T-cell (primary cell): ENCODE measurements at regions not wholly inside any gene's neighbourhood (a gene's known extent, or its start where the extent isn't known, plus 50 kb on each side); places are given as distances from the start of the nearest gene placed in this dataset.
"Not testable (repeated sequence)": the region's sequence is repeated elsewhere in the genome, so short reads cannot be mapped to it uniquely, and the experiment has no call there.

ENCODE experiments used
- ATAC-seq, 4 experiments: fragments of 200-7000 bp in 3 of 4; fragments of 150-1000 bp in 1 of 4; cut with Tn5 transposase; replicated peaks in 1 of 4; 1 replicate in 3 of 4; 2 replicates in 1 of 4; pipeline ENCODE4 v1.10.0; 2021; ENCODE audit warnings: moderate library complexity in 3 of 4, mild to moderate bottlenecking in 2 of 4, moderate number of reproducible peaks in 1 of 4
- CTCF ChIA-PET, 2 donors: fragments of 300-600 bp; sonication (Branson Sonifier 250); formaldehyde crosslinking; loops; one replicate each; lab custom pipeline; 2022; ENCODE audit warnings: antibody characterized with exemption in 2 of 2; lab: Charles Lee
- POLR2A ChIA-PET, 2 donors: fragments of 300-600 bp; sonication (Branson Sonifier 250); formaldehyde crosslinking; loops; one replicate each; lab custom pipeline; 2022; ENCODE audit warnings: antibody characterized with exemption in 2 of 2; lab: Charles Lee
- DNase-seq, 35 experiments: peaks; one replicate each; pipeline versions ENCODE4 v3.0.0 to v3.0.0-alpha.2; 2013 to 2023
- H3K27ac ChIP-seq: one replicate; pipeline ENCODE4 v1.5.1; 2013; ENCODE audit warnings: low read length
- H3K27me3 ChIP-seq, 2 experiments: replicated peaks in 1 of 2; 1 replicate in 1 of 2; 2 replicates in 1 of 2; pipeline versions ENCODE4 v1.6.1 to v1.7.0; 2013; ENCODE audit warnings: low read length in 1 of 2, mixed read lengths in 1 of 2; ENCODE audit not compliant: control insufficient read depth in 2 of 2, insufficient read depth in 2 of 2; ENCODE audit errors: extremely low read depth in 1 of 2
- H3K36me3 ChIP-seq, 2 donors: 1 replicate in 1 of 2; 2 replicates in 1 of 2; pipeline versions ENCODE4 v1.6.1 to v1.7.0; 2013; ENCODE audit warnings: low read length in 1 of 2; ENCODE audit not compliant: control insufficient read depth in 2 of 2, insufficient read depth in 1 of 2; ENCODE audit errors: extremely low read depth in 1 of 2
- H3K4me1 ChIP-seq, 2 experiments: 1 replicate in 1 of 2; 2 replicates in 1 of 2; pipeline versions ENCODE4 v1.6.1 to v1.7.0; 2013; ENCODE audit warnings: low read length in 2 of 2, mixed read lengths in 1 of 2; ENCODE audit not compliant: insufficient read depth in 2 of 2, control insufficient read depth in 1 of 2; ENCODE audit errors: extremely low read depth in 1 of 2
- H3K4me3 ChIP-seq, 2 donors: 1 replicate in 1 of 2; 2 replicates in 1 of 2; pipeline versions ENCODE4 v1.5.1 to v1.7.0; 2013; ENCODE audit warnings: mild to moderate bottlenecking in 2 of 2, low read length in 1 of 2, moderate library complexity in 1 of 2; ENCODE audit not compliant: control insufficient read depth in 1 of 2; ENCODE audit errors: extremely low read depth in 1 of 2
- H3K9me3 ChIP-seq: 2 replicates; pipeline ENCODE4 v1.7.0; 2013
- H3K27ac Mint-ChIP-seq, 2 donors: one replicate each; pipeline ENCODE4 v1.8.0; 2020 to 2021; ENCODE audit warnings: mild to moderate bottlenecking in 2 of 2, mixed read lengths in 2 of 2
- H3K27me3 Mint-ChIP-seq, 2 donors: one replicate each; pipeline ENCODE4 v1.8.0; 2021 to 2022; ENCODE audit warnings: mixed read lengths in 2 of 2
- H3K36me3 Mint-ChIP-seq: one replicate; pipeline ENCODE4 v1.8.0; 2021; ENCODE audit warnings: mixed read lengths
- H3K4me1 Mint-ChIP-seq, 3 donors: one replicate each; pipeline ENCODE4 v1.8.0; 2020 to 2022; ENCODE audit warnings: mixed read lengths in 3 of 3, mild to moderate bottlenecking in 1 of 3
- H3K4me3 Mint-ChIP-seq, 3 donors: one replicate each; pipeline ENCODE4 v1.8.0; 2020 to 2022; ENCODE audit warnings: mild to moderate bottlenecking in 3 of 3, mixed read lengths in 3 of 3, moderate library complexity in 3 of 3
- H3K9me3 Mint-ChIP-seq, 3 donors: one replicate each; pipeline ENCODE4 v1.8.0; 2020 to 2022; ENCODE audit warnings: mixed read lengths in 3 of 3
- WGBS: methylation state at CpG from one replicate; pipeline ENCODE4 v1.1.5; 2013; ENCODE audit warnings: missing lambda C conversion rate; ENCODE audit not compliant: insufficient coverage; 5-methylcytosine and 5-hydroxymethylcytosine counted together

DNA sequence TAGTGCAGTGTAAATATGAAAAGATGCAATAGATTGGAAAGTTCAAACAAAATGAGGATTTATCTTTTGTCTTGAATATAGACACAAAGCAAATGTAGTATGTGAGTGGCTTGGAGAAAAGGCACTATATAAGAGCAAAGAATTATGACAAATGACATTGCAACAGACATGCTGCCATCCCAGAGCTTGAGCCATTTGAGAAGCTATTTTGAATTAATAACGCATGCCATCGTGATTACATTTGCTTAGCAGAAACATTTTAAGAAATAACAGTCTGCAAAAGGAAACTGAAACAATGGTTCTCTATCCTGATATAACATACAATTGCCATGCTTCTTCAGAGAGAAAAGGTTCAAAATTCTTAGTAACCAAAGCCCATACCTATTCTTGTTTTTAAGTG lies 677.1 kb downstream of the ZEB2 start:
- no peaks in the 10 kb centered on the region for H3K4me1 ChIP-seq
- H3K4me3 ChIP-seq = no peak overlapping the region
- H3K9me3 ChIP-seq = no peaks in the 10 kb centered on the region
- Mint-ChIP-seq H3K27me3 (peaks cover 21 to 23% of the 10 kb centered on the region in 2 donors), H3K4me1 (no peaks in the 10 kb centered on the region), H3K4me3 (no peak overlapping the region), H3K27ac (no peak overlapping the region), H3K36me3 (no peaks in the 10 kb centered on the region), H3K9me3 (no peaks in the 10 kb centered on the region)
- H3K27me3 ChIP-seq = peaks cover 0 to 3% of the 10 kb centered on the region in 2 experiments
- ATAC-seq = no peak
- ChIA-PET POLR2A (no interaction called here), CTCF (no interaction called here)
- no peak overlapping the region for H3K27ac ChIP-seq
- no peaks in the 10 kb centered on the region for H3K36me3 ChIP-seq
- no peak for DNase-seq
- WGBS = no CpG with 5 or more reads among the region's 2 CpGs

DNA sequence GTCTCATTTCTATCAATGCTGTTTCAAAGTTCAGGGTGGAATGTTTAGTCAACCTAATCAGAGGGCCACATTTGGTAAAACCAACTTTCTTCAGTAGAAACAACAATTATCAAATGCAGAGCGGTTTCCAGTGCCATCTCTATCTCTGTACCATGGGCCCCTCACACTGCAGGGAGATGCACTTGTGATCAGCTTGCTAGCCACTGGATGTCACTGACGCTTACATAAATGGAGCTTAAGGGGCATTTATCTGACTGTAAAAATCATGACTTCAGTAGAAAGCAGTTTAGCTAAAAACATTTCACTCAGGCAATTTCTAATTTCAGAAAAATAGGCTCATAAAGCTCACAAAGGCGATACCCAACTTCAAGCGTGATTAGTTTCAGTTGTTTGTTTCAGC lies 678.0 kb downstream of the ZEB2 start:
- CTCF ChIA-PET = no interaction called here
- Mint-ChIP-seq H3K27me3 (peaks cover 18 to 22% of the 10 kb centered on the region in 2 donors), H3K36me3 (no peaks in the 10 kb centered on the region), H3K4me3 (no peak overlapping the region), H3K9me3 (no peaks in the 10 kb centered on the region), H3K27ac (no peak overlapping the region), H3K4me1 (no peaks in the 10 kb centered on the region)
- Histone ChIP-seq H3K36me3 (no peaks in the 10 kb centered on the region), H3K27me3 (peaks cover 0 to 3% of the 10 kb centered on the region in 2 experiments), H3K9me3 (no peaks in the 10 kb centered on the region), H3K27ac (no peak overlapping the region), H3K4me1 (no peaks in the 10 kb centered on the region), H3K4me3 (no peak overlapping the region)
- no peak for ATAC-seq
- POLR2A ChIA-PET = no interaction called here
- no peak for DNase-seq
- WGBS = no CpG with 5 or more reads among the region's 4 CpGs

DNA sequence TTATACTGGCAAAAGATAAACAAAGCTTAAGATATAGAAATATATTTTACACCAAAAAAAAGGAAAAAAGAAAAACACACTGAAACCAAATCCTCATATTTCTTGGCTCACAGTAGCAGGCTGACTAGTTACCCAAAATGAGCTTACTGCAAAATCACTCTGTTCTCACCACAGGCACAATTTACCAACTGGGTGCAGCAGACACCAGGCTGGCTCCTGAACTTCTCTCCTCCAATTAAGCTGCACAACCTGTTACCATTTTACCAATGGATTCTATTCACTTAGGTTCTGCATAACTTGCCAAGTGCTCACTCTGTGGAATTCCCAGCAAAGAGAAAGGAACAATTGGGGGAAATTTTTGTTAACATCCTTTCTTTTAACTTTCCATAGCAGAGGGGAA lies 679.3 kb downstream of the ZEB2 start:
- Mint-ChIP-seq H3K4me3 (no peak overlapping the region), H3K27me3 (peaks cover 15 to 16% of the 10 kb centered on the region in 2 donors), H3K36me3 (no peaks in the 10 kb centered on the region), H3K9me3 (no peaks in the 10 kb centered on the region), H3K27ac (no peak overlapping the region), H3K4me1 (no peaks in the 10 kb centered on the region)
- DNase-seq = no peak
- Histone ChIP-seq H3K9me3 (no peaks in the 10 kb centered on the region), H3K27ac (no peak overlapping the region), H3K36me3 (no peaks in the 10 kb centered on the region), H3K27me3 (no peaks in the 10 kb centered on the region), H3K4me1 (no peaks in the 10 kb centered on the region), H3K4me3 (no peak overlapping the region)
- POLR2A ChIA-PET = no interaction called here
- CTCF ChIA-PET = interaction anchor here in 1 of 2 donors (1.0 kb wide), 1 partner anchor 9 kb away, joined by 4 read pairs; no protein-coding TSS in a partner anchor
- ATAC-seq = no peak

DNA sequence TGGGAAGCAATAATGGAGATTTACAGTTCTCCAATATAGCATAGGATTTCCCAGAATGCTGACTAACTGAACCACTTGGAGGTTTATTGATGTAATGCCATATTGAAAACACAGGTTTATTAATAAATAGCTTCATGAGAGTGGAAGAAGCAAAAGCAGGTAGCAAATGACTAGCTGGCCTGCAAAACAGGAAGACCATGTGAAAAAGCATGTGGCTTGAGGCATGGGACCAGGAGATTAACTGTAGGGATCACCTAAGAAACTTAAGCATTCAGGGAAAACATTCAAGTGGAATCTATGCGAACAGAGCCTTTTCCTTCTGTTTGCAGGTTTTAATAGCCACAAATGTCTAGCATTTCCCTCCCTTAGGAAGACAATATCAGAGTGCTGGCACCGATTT lies 679.7 kb downstream of the ZEB2 start:
- CTCF ChIA-PET = interaction anchor here in 1 of 2 donors (0.6 to 1.0 kb wide), 2 partner anchors 9 to 108 kb away, joined by 4 to 6 read pairs; no protein-coding TSS in a partner anchor
- no CpG with 5 or more reads among the region's 2 CpGs for WGBS
- no peak overlapping the region for H3K4me3 ChIP-seq
- Mint-ChIP-seq H3K27ac (no peak overlapping the region), H3K36me3 (no peaks in the 10 kb centered on the region), H3K4me3 (no peak overlapping the region), H3K27me3 (peaks cover 15% of the 10 kb centered on the region in 2 donors), H3K4me1 (no peaks in the 10 kb centered on the region), H3K9me3 (no peaks in the 10 kb centered on the region)
- H3K27ac ChIP-seq = no peak overlapping the region
- POLR2A ChIA-PET = no interaction called here
- no peaks in the 10 kb centered on the region for H3K27me3 ChIP-seq
- no peaks in the 10 kb centered on the region for H3K36me3 ChIP-seq
- ATAC-seq (no peak), DNase-seq (no peak)
- H3K9me3 ChIP-seq = no peaks in the 10 kb centered on the region
- no peaks in the 10 kb centered on the region for H3K4me1 ChIP-seq

DNA sequence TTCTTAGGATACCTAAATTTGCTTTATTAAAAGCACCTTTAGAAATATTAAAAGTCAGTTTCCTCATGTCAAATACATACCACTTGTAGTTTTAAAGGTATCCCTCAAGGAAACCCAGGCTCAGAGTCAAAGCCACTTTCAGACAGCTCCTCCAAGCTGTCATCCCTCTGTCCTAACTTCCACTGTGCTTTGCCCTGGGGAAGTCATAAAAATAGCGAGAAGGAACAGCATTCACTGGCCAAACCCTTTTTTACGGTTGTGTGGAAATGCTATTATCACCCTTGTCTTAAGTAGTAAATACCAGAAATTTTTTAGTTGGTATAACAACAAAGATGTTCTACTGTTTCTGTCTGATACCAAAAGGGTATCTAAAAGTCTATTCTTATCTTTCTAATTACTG lies 680.5 kb downstream of the ZEB2 start:
- no peaks in the 10 kb centered on the region for H3K36me3 ChIP-seq
- ChIA-PET POLR2A (no interaction called here), CTCF (no interaction called here)
- ATAC-seq = no peak
- H3K4me3 Mint-ChIP-seq = no peak overlapping the region
- H3K4me1 ChIP-seq = no peaks in the 10 kb centered on the region
- H3K27ac Mint-ChIP-seq = no peak overlapping the region
- no CpG with 5 or more reads among the region's 2 CpGs for WGBS
- no peak for DNase-seq
- peaks cover 15% of the 10 kb centered on the region in 2 donors for H3K27me3 Mint-ChIP-seq
- H3K9me3 Mint-ChIP-seq = no peaks in the 10 kb centered on the region
- no peak overlapping the region for H3K4me3 ChIP-seq
- H3K27ac ChIP-seq = no peak overlapping the region
- no peaks in the 10 kb centered on the region for H3K9me3 ChIP-seq
- no peaks in the 10 kb centered on the region for H3K4me1 Mint-ChIP-seq
- no peaks in the 10 kb centered on the region for H3K27me3 ChIP-seq
- H3K36me3 Mint-ChIP-seq = no peaks in the 10 kb centered on the region

DNA sequence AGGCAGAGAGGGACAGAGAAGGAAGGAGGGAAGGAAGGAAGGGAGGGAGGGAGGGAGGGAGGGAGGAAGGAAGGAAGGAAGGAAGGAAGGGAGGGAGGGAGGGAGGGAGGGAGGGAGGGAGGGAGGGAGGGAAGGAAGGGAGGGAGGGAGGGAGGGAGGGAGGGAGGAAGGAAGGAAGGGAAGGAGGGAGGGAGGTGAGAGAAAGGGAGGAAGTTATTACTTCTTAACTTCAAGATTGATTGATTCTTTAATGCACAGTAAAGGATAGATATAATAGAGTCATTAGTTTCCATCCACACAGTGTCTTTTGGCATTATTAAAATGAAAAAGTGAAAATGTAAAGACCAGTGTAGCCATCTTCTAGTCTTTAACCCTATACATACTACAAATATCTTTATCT lies 682.9 kb downstream of the ZEB2 start:
- POLR2A ChIA-PET, CTCF ChIA-PET: not testable (repeated sequence)

DNA sequence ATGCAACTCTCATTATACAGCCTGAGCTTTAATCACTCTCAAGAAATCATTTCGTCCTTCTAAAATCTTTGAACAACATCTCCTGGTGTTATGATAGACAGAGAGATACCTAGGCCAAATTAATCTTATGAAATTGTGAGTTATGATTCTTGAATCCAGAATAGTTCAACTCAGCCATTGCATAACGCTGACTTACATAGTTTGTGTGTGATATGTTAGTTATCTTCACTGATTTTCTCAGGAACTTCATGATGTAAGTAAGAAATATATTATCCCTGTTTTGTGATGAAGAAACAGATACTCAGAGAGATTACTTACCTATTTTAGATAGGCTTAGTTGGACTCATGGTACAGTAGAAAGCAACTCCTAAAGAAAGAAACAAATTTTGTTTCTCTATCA lies 684.4 kb downstream of the ZEB2 start:
- no peaks in the 10 kb centered on the region for H3K4me1 ChIP-seq
- H3K27ac ChIP-seq = no peak overlapping the region
- Mint-ChIP-seq H3K27ac (no peak overlapping the region), H3K4me1 (no peaks in the 10 kb centered on the region), H3K27me3 (peaks cover 3 to 4% of the 10 kb centered on the region in 2 donors), H3K9me3 (no peaks in the 10 kb centered on the region), H3K4me3 (no peak overlapping the region), H3K36me3 (no peaks in the 10 kb centered on the region)
- no peak overlapping the region for H3K4me3 ChIP-seq
- ATAC-seq = no peak
- POLR2A ChIA-PET = no interaction called here
- no peak for DNase-seq
- no peaks in the 10 kb centered on the region for H3K9me3 ChIP-seq
- WGBS = no CpG with 5 or more reads among the region's 2 CpGs
- CTCF ChIA-PET = interaction anchor here in 1 of 2 donors (0.6 kb wide), 1 partner anchor 195 kb away, joined by 3 read pairs; no protein-coding TSS in a partner anchor
- no peaks in the 10 kb centered on the region for H3K36me3 ChIP-seq
- no peaks in the 10 kb centered on the region for H3K27me3 ChIP-seq

More for the DNA sequence above, 682.9 kb downstream of the ZEB2 start:
- DNase-seq, H3K36me3 ChIP-seq, ATAC-seq, H3K36me3 Mint-ChIP-seq, H3K4me3 Mint-ChIP-seq, H3K27ac ChIP-seq, H3K4me3 ChIP-seq, H3K4me1 Mint-ChIP-seq, H3K27me3 ChIP-seq, H3K9me3 ChIP-seq, H3K9me3 Mint-ChIP-seq, H3K27ac Mint-ChIP-seq, H3K4me1 ChIP-seq, H3K27me3 Mint-ChIP-seq: not testable (repeated sequence)
